ENCODE measurements at regions not wholly inside any gene's neighbourhood (a gene's known extent, or its start where the extent isn't known, plus 50 kb on each side); places are given as distances from the start of the nearest gene placed in this dataset.

- H3K9me3 Mint-ChIP-seq: no peaks in the 10 kb centered on the region
- H3K4me3 Mint-ChIP-seq: no peak overlapping the region
- TF ChIP-seq, protein P1, sequence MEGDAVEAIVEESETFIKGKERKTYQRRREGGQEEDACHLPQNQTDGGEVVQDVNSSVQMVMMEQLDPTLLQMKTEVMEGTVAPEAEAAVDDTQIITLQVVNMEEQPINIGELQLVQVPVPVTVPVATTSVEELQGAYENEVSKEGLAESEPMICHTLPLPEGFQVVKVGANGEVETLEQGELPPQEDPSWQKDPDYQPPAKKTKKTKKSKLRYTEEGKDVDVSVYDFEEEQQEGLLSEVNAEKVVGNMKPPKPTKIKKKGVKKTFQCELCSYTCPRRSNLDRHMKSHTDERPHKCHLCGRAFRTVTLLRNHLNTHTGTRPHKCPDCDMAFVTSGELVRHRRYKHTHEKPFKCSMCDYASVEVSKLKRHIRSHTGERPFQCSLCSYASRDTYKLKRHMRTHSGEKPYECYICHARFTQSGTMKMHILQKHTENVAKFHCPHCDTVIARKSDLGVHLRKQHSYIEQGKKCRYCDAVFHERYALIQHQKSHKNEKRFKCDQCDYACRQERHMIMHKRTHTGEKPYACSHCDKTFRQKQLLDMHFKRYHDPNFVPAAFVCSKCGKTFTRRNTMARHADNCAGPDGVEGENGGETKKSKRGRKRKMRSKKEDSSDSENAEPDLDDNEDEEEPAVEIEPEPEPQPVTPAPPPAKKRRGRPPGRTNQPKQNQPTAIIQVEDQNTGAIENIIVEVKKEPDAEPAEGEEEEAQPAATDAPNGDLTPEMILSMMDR (conservative IDR thresholded peaks at IDR 0.05): no peak
- no peaks in the 10 kb centered on the region for H3K27me3 ChIP-seq (ENCODE audit: control insufficient read depth, insufficient read depth, low read length, poor library complexity, severe bottlenecking)
- H3K9ac ChIP-seq (ENCODE audit: extremely low read depth, low read length, poor library complexity, severe bottlenecking): no peak overlapping the region
- no peaks in the 10 kb centered on the region for H3K36me3 Mint-ChIP-seq (ENCODE audit: low read depth)
- H3K4me3 ChIP-seq (ENCODE audit: low read length): no peak overlapping the region
- no peak overlapping the region for H3K27ac ChIP-seq (ENCODE audit: low read depth, low read length)
- H3K27me3 Mint-ChIP-seq (ENCODE audit: insufficient read depth): no peaks in the 10 kb centered on the region
- no peak overlapping the region for H3K27ac Mint-ChIP-seq
- H3K36me3 ChIP-seq (ENCODE audit: control insufficient read depth, insufficient read depth, low read length): no peaks in the 10 kb centered on the region
- DNase-seq: peak; percentile 81
- no peaks in the 10 kb centered on the region for H3K4me1 ChIP-seq (ENCODE audit: control insufficient read depth, insufficient read depth, low read length)
- H3K9me3 ChIP-seq (ENCODE audit: control insufficient read depth, low read length): no peaks in the 10 kb centered on the region
- WGBS, 2 experiments (ENCODE audit: insufficient coverage in 1 of 2, insufficient read length in 1 of 2): 64% methylated on average over 4 to 6 of the region's 6 CpGs
- H3K4me1 Mint-ChIP-seq: peaks cover 10% of the 10 kb centered on the region
These were observed 86.7 kb upstream of the SPATA31C2 start for GRCh38 chr9:88224938-88225337.

DNA sequence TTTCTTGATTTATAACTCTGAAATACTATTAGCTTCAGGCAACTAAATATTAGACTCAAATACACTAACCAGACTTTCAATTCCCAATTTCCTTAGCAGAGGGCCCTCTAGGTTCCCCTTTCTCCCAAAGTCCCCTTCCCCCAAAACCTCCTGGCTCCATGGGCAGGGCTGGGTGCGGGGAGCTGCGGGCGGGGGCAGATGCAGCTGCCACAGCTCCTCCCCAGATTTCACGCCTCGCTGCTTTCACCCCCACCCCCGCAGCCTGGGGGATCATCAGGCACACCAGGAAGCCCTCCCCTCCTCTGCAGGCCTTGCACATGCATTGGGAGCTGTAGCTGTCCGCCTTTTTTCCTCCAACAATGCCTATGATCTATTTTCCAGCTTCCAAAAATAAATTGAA, 82.8 kb upstream of the SPATA31C2 start:
- Histone ChIP-seq H3K4me1 (ENCODE audit: control insufficient read depth, insufficient read depth, low read length) (no peaks in the 10 kb centered on the region), H3K9me3 (ENCODE audit: control insufficient read depth, low read length) (no peaks in the 10 kb centered on the region), H3K36me3 (ENCODE audit: control insufficient read depth, insufficient read depth, low read length) (no peaks in the 10 kb centered on the region), H3K27ac (ENCODE audit: low read depth, low read length) (no peak overlapping the region), H3K27me3 (ENCODE audit: control insufficient read depth, insufficient read depth, low read length, poor library complexity, severe bottlenecking) (no peaks in the 10 kb centered on the region), H3K4me3 (ENCODE audit: low read length) (no peak overlapping the region), H3K9ac (ENCODE audit: extremely low read depth, low read length, poor library complexity, severe bottlenecking) (no peak overlapping the region)
- H3K27me3 Mint-ChIP-seq (ENCODE audit: insufficient read depth): no peaks in the 10 kb centered on the region
- H3K4me3 Mint-ChIP-seq: no peak overlapping the region
- peak; percentile 66 for DNase-seq
- WGBS, 2 experiments (ENCODE audit: insufficient coverage in 1 of 2, insufficient read length in 1 of 2): 59 to 86% methylated on average over 1 to 7 of the region's 7 CpGs
- H3K27ac Mint-ChIP-seq: no peak overlapping the region
- TF ChIP-seq, protein P1 (conservative IDR thresholded peaks at IDR 0.05): no peak
- H3K4me1 Mint-ChIP-seq: peaks cover 10% of the 10 kb centered on the region
- H3K9me3 Mint-ChIP-seq: no peaks in the 10 kb centered on the region
- H3K36me3 Mint-ChIP-seq (ENCODE audit: low read depth): no peaks in the 10 kb centered on the region

DNA sequence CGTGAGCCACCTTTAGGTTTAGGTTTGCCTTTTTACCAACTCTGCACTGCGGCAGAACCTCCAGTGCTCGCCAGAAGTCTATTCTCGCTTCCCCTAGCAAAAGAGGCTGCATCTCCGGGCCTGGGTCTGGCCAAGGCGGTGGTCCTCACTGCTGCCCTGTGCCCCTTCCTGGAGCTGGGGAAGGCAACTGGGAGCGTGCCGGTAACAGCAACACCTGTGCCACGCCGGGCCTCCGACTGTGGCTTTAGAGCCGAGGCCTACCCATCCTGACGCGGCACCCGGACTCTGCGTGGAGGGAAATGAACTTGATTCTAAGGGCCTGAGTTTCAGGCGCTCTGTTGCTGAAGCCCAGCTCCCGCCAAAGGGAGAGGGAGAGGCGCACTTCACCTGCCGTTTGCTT, 82.4 kb upstream of the SPATA31C2 start:
- TF ChIP-seq, protein P1 (conservative IDR thresholded peaks at IDR 0.05): no peak
- no peak overlapping the region for H3K27ac Mint-ChIP-seq
- H3K4me1 ChIP-seq (ENCODE audit: control insufficient read depth, insufficient read depth, low read length): no peaks in the 10 kb centered on the region
- no peaks in the 10 kb centered on the region for H3K36me3 ChIP-seq (ENCODE audit: control insufficient read depth, insufficient read depth, low read length)
- H3K27me3 Mint-ChIP-seq (ENCODE audit: insufficient read depth): no peaks in the 10 kb centered on the region
- no peak overlapping the region for H3K4me3 ChIP-seq (ENCODE audit: low read length)
- no peaks in the 10 kb centered on the region for H3K9me3 ChIP-seq (ENCODE audit: control insufficient read depth, low read length)
- no peaks in the 10 kb centered on the region for H3K9me3 Mint-ChIP-seq
- peak; percentile 45 for DNase-seq
- peaks cover 10% of the 10 kb centered on the region for H3K4me1 Mint-ChIP-seq
- 91 to 93% methylated on average over 15 to 19 of the region's 20 CpGs for WGBS, 2 experiments (ENCODE audit: insufficient coverage in 1 of 2, insufficient read length in 1 of 2)
- no peak overlapping the region for H3K27ac ChIP-seq (ENCODE audit: low read depth, low read length)
- H3K27me3 ChIP-seq (ENCODE audit: control insufficient read depth, insufficient read depth, low read length, poor library complexity, severe bottlenecking): no peaks in the 10 kb centered on the region
- no peak overlapping the region for H3K4me3 Mint-ChIP-seq
- H3K36me3 Mint-ChIP-seq (ENCODE audit: low read depth): no peaks in the 10 kb centered on the region
- no peak overlapping the region for H3K9ac ChIP-seq (ENCODE audit: extremely low read depth, low read length, poor library complexity, severe bottlenecking)

Data from endodermal cell (in vitro differentiated cells).